ENCODE measurements at regions not wholly inside any gene's neighbourhood (a gene's known extent, or its start where the extent isn't known, plus 50 kb on each side); places are given as distances from the start of the nearest gene placed in this dataset.

- H3K36me3 Mint-ChIP-seq, result peaks cover 0 to under 1% (median 0%) of the 10 kb centered on the region in 5 donors
- no peaks in the 10 kb centered on the region for H3K27me3 ChIP-seq (ENCODE audit: control insufficient read depth in 2 of 2, insufficient read depth in 2 of 2, low read length in 2 of 2)
- no peak overlapping the region for H3K4me3 ChIP-seq (ENCODE audit: low read length)
- intact Hi-C loops (cut with micrococcal nuclease), result no loop called here
- ATAC-seq, result no peak
- ChIA-PET CTCF (interaction anchor here (0.6 kb wide), 1 partner anchor 438 kb away, joined by 4 read pairs; no protein-coding TSS in a partner anchor), POLR2A (no interaction called here)
- no peaks in the 10 kb centered on the region for H3K4me1 ChIP-seq (ENCODE audit: control insufficient read depth in 2 of 2, insufficient read depth in 2 of 2, low read length in 2 of 2)
- H3K27ac ChIP-seq (ENCODE audit: low read depth, low read length), result no peak overlapping the region
- no peak overlapping the region for H3K27ac Mint-ChIP-seq
- DNase-seq, result no peak
- H3K36me3 ChIP-seq (ENCODE audit: control insufficient read depth in 2 of 3, insufficient read depth in 3 of 3, low read length in 3 of 3), result no peaks in the 10 kb centered on the region
- H3K27me3 Mint-ChIP-seq, result peaks cover 0 to 5% (median 2%) of the 10 kb centered on the region in 5 donors
- H3K4me1 Mint-ChIP-seq, result no peaks in the 10 kb centered on the region
- no peak overlapping the region for H3K4me3 Mint-ChIP-seq
- H3K9me3 ChIP-seq (ENCODE audit: control insufficient read depth in 2 of 3, low read length in 3 of 3), result no peaks in the 10 kb centered on the region
- H3K9me3 Mint-ChIP-seq, result peaks cover 0 to 8% (median 0%) of the 10 kb centered on the region in 11 donors
These were observed 272.2 kb downstream of the LMO4 start for GRCh38 chr1:87600854-87601253.

DNA sequence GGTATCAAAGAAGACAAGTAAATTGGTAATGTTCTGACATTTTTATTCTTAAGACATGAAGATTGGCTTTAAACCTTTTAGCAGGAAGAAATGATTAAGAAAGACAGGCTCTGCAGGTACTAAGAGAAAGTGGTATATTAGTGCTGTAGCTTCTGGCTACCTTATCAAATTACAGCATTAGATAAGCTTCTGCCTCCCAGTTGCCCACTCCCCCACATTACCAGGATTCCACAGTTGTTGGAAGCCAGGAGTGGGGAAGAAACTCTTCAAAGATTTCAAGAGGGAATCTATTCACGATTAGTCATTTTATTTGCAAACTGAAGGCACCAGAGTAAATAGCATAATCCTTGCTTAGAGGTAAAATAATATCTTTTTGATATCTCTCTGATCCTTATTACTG is 274.9 kb downstream of the LMO4 start:
- peaks cover 0 to 9% (median 0%) of the 10 kb centered on the region in 5 donors for H3K27me3 Mint-ChIP-seq
- H3K9me3 Mint-ChIP-seq, result peaks cover 0 to 10% (median 0%) of the 10 kb centered on the region in 11 donors
- H3K36me3 Mint-ChIP-seq, result peaks cover 0 to 4% (median 0%) of the 10 kb centered on the region in 5 donors
- Histone ChIP-seq H3K4me1 (ENCODE audit: control insufficient read depth in 2 of 2, insufficient read depth in 2 of 2, low read length in 2 of 2) (no peaks in the 10 kb centered on the region), H3K27me3 (ENCODE audit: control insufficient read depth in 2 of 2, insufficient read depth in 2 of 2, low read length in 2 of 2) (no peaks in the 10 kb centered on the region), H3K27ac (ENCODE audit: low read depth, low read length) (no peak overlapping the region), H3K36me3 (ENCODE audit: control insufficient read depth in 2 of 3, insufficient read depth in 3 of 3, low read length in 3 of 3) (no peaks in the 10 kb centered on the region), H3K4me3 (ENCODE audit: low read length) (no peak overlapping the region), H3K9me3 (ENCODE audit: control insufficient read depth in 2 of 3, low read length in 3 of 3) (no peaks in the 10 kb centered on the region)
- intact Hi-C loops (cut with micrococcal nuclease), result no loop called here
- H3K27ac Mint-ChIP-seq, result no peak overlapping the region
- H3K4me3 Mint-ChIP-seq, result no peak overlapping the region
- H3K4me1 Mint-ChIP-seq, result no peaks in the 10 kb centered on the region
- DNase-seq, result no peak
- no peak for ATAC-seq
- ChIA-PET POLR2A (no interaction called here), CTCF (no interaction called here)

DNA sequence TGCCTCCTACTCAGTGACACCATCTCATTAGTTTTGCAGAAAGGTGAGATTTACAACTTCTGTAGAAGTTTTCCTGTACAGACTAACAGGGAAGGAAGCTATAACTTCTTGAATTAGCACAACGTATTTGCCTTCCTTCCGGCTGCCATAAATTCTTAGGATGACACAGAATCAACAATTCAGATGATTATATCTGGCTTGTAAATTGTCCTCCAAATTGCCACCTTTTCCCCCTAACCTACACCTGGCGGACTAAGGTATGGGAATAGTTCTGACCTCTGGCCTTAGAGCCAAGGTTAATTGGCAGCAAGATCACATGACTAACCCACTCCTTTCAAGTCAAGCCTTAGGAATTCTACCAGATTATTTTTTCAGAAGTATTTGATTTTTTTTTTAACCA is 284.3 kb downstream of the LMO4 start:
- intact Hi-C loops (cut with micrococcal nuclease), result no loop called here
- no peak for DNase-seq
- Histone ChIP-seq H3K9me3 (ENCODE audit: control insufficient read depth in 2 of 3, low read length in 3 of 3) (no peaks in the 10 kb centered on the region), H3K27me3 (ENCODE audit: control insufficient read depth in 2 of 2, insufficient read depth in 2 of 2, low read length in 2 of 2) (no peaks in the 10 kb centered on the region), H3K27ac (ENCODE audit: low read depth, low read length) (no peak overlapping the region), H3K4me3 (ENCODE audit: low read length) (no peak overlapping the region), H3K36me3 (ENCODE audit: control insufficient read depth in 2 of 3, insufficient read depth in 3 of 3, low read length in 3 of 3) (no peaks in the 10 kb centered on the region), H3K4me1 (ENCODE audit: control insufficient read depth in 2 of 2, insufficient read depth in 2 of 2, low read length in 2 of 2) (no peaks in the 10 kb centered on the region)
- Mint-ChIP-seq H3K4me3 (no peak overlapping the region), H3K4me1 (no peaks in the 10 kb centered on the region), H3K9me3 (peaks cover 0 to 2% (median 0%) of the 10 kb centered on the region in 11 donors), H3K36me3 (no peaks in the 10 kb centered on the region), H3K27ac (no peak overlapping the region), H3K27me3 (peaks cover 0 to 9% (median 0%) of the 10 kb centered on the region in 5 donors)
- CTCF ChIA-PET, result no interaction called here
- no peak for ATAC-seq
- POLR2A ChIA-PET, result no interaction called here

GRCh38 chr1:87615491-87615890 is 286.8 kb downstream of the LMO4 start:
- Mint-ChIP-seq H3K36me3 (no peaks in the 10 kb centered on the region), H3K9me3 (peaks cover 0 to 14% (median 4%) of the 10 kb centered on the region in 11 donors), H3K27me3 (peaks cover 0 to 9% (median 0%) of the 10 kb centered on the region in 5 donors), H3K27ac (no peak overlapping the region), H3K4me3 (no peak overlapping the region), H3K4me1 (no peaks in the 10 kb centered on the region)
- DNase-seq (no peak), ATAC-seq (no peak)
- Histone ChIP-seq H3K27ac (ENCODE audit: low read depth, low read length) (no peak overlapping the region), H3K27me3 (ENCODE audit: control insufficient read depth in 2 of 2, insufficient read depth in 2 of 2, low read length in 2 of 2) (no peaks in the 10 kb centered on the region), H3K36me3 (ENCODE audit: control insufficient read depth in 2 of 3, insufficient read depth in 3 of 3, low read length in 3 of 3) (no peaks in the 10 kb centered on the region), H3K9me3 (ENCODE audit: control insufficient read depth in 2 of 3, low read length in 3 of 3) (no peaks in the 10 kb centered on the region), H3K4me3 (ENCODE audit: low read length) (no peak overlapping the region), H3K4me1 (ENCODE audit: control insufficient read depth in 2 of 2, insufficient read depth in 2 of 2, low read length in 2 of 2) (no peaks in the 10 kb centered on the region)
- ChIA-PET CTCF (no interaction called here), POLR2A (no interaction called here)
- intact Hi-C loops (cut with micrococcal nuclease), result no loop called here

- Histone ChIP-seq H3K36me3 (ENCODE audit: control insufficient read depth in 2 of 3, insufficient read depth in 3 of 3, low read length in 3 of 3) (no peaks in the 10 kb centered on the region), H3K9me3 (ENCODE audit: control insufficient read depth in 2 of 3, low read length in 3 of 3) (no peaks in the 10 kb centered on the region), H3K27me3 (ENCODE audit: control insufficient read depth in 2 of 2, insufficient read depth in 2 of 2, low read length in 2 of 2) (no peaks in the 10 kb centered on the region), H3K4me1 (ENCODE audit: control insufficient read depth in 2 of 2, insufficient read depth in 2 of 2, low read length in 2 of 2) (no peaks in the 10 kb centered on the region), H3K27ac (ENCODE audit: low read depth, low read length) (no peak overlapping the region), H3K4me3 (ENCODE audit: low read length) (no peak overlapping the region)
- intact Hi-C loops (cut with micrococcal nuclease), result no loop called here
- H3K4me1 Mint-ChIP-seq, result no peaks in the 10 kb centered on the region
- peaks cover 0 to 9% (median 0%) of the 10 kb centered on the region in 5 donors for H3K27me3 Mint-ChIP-seq
- ATAC-seq, result no peak
- ChIA-PET POLR2A (no interaction called here), CTCF (no interaction called here)
- no peaks in the 10 kb centered on the region for H3K36me3 Mint-ChIP-seq
- no peak for DNase-seq
- H3K9me3 Mint-ChIP-seq, result peaks cover 0 to 17% (median 4%) of the 10 kb centered on the region in 11 donors
- no peak overlapping the region for H3K4me3 Mint-ChIP-seq
- H3K27ac Mint-ChIP-seq, result no peak overlapping the region
These were observed 287.2 kb downstream of the LMO4 start for GRCh38 chr1:87615901-87616300.

GRCh38 chr1:87620807-87621206 is 292.1 kb downstream of the LMO4 start:
- ATAC-seq (no peak), DNase-seq (no peak)
- H3K36me3 ChIP-seq (ENCODE audit: control insufficient read depth in 2 of 3, insufficient read depth in 3 of 3, low read length in 3 of 3), result no peaks in the 10 kb centered on the region
- ChIA-PET CTCF (no interaction called here), POLR2A (no interaction called here)
- Mint-ChIP-seq H3K9me3 (peaks cover 0 to 18% (median 4%) of the 10 kb centered on the region in 11 donors), H3K27ac (no peak overlapping the region), H3K4me1 (no peaks in the 10 kb centered on the region), H3K27me3 (peaks cover 0 to 11% (median 0%) of the 10 kb centered on the region in 5 donors), H3K36me3 (no peaks in the 10 kb centered on the region), H3K4me3 (no peak overlapping the region)
- H3K27ac ChIP-seq (ENCODE audit: low read depth, low read length), result no peak overlapping the region
- no peaks in the 10 kb centered on the region for H3K4me1 ChIP-seq (ENCODE audit: control insufficient read depth in 2 of 2, insufficient read depth in 2 of 2, low read length in 2 of 2)
- no peaks in the 10 kb centered on the region for H3K9me3 ChIP-seq (ENCODE audit: control insufficient read depth in 2 of 3, low read length in 3 of 3)
- intact Hi-C loops (cut with micrococcal nuclease), result no loop called here
- no peak overlapping the region for H3K4me3 ChIP-seq (ENCODE audit: low read length)
- H3K27me3 ChIP-seq (ENCODE audit: control insufficient read depth in 2 of 2, insufficient read depth in 2 of 2, low read length in 2 of 2), result no peaks in the 10 kb centered on the region

- H3K36me3 Mint-ChIP-seq, result no peaks in the 10 kb centered on the region
- H3K27ac Mint-ChIP-seq, result no peak overlapping the region
- no peaks in the 10 kb centered on the region for H3K27me3 ChIP-seq (ENCODE audit: control insufficient read depth in 2 of 2, insufficient read depth in 2 of 2, low read length in 2 of 2)
- no peak overlapping the region for H3K27ac ChIP-seq (ENCODE audit: low read depth, low read length)
- ChIA-PET CTCF (no interaction called here), POLR2A (no interaction called here)
- intact Hi-C loops (cut with micrococcal nuclease), result no loop called here
- no peaks in the 10 kb centered on the region for H3K36me3 ChIP-seq (ENCODE audit: control insufficient read depth in 2 of 3, insufficient read depth in 3 of 3, low read length in 3 of 3)
- DNase-seq (no peak), ATAC-seq (no peak)
- H3K4me1 Mint-ChIP-seq, result no peaks in the 10 kb centered on the region
- H3K4me3 ChIP-seq (ENCODE audit: low read length), result no peak overlapping the region
- H3K9me3 ChIP-seq (ENCODE audit: control insufficient read depth in 2 of 3, low read length in 3 of 3), result no peaks in the 10 kb centered on the region
- no peaks in the 10 kb centered on the region for H3K4me1 ChIP-seq (ENCODE audit: control insufficient read depth in 2 of 2, insufficient read depth in 2 of 2, low read length in 2 of 2)
- peaks cover 0 to 9% (median 3%) of the 10 kb centered on the region in 11 donors for H3K9me3 Mint-ChIP-seq
- H3K4me3 Mint-ChIP-seq, result no peak overlapping the region
- H3K27me3 Mint-ChIP-seq, result peaks cover 0 to 12% (median 0%) of the 10 kb centered on the region in 5 donors
These were observed 301.0 kb downstream of the LMO4 start for GRCh38 chr1:87629673-87630072.
